Astrocyte of the spinal cord (primary cell): ENCODE measurements at regions not wholly inside any gene's neighbourhood (a gene's known extent, or its start where the extent isn't known, plus 50 kb on each side); places are given as distances from the start of the nearest gene placed in this dataset.
A peak's percentile ranks its signal among the peaks of the same experiment; 100 is the strongest.

Source experiments
- DNase-seq: peaks from one replicate; pipeline ENCODE4 v3.0.0; 2011; ENCODE audit warnings: low read depth, low spot score
- H3K4me3 ChIP-seq: 2 replicates; pipeline ENCODE4 v1.5.1; 2011; ENCODE audit warnings: low read depth, mild to moderate bottlenecking, low read length, moderate library complexity
- in situ Hi-C: cut with HindIII; loops from 2 replicates; pipeline ENCODE4 v1.10.0; 2017; ENCODE audit warnings: low sequenced_read_pairs
- TF ChIP-seq, protein P1 (sequence below): IDR thresholded peaks from 2 replicates; pipeline ENCODE4 v1.5.1; 2012; ENCODE audit warnings: low read depth, mild to moderate bottlenecking, low read length, inconsistent platforms

DNA sequence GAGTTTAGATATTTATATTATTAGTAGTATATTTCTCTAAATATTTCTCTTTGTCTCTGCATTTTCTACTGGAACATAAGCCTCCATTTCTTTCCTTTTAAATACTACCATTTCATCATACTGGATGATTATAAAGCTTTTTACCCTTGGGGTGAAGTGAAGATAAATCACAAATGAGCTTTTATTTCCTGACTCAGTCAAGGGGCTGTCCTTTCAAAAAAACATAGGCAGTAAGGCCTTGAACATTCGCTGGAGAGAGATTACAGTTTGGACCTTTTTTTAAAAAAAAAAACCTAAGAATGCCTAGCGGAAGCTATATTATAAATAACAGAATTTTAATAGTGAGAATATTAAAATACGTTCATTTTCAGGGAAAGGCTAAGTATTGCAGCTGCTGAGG, 268.8 kb upstream of the PCDH9 start:
- TF ChIP-seq, protein P1, sequence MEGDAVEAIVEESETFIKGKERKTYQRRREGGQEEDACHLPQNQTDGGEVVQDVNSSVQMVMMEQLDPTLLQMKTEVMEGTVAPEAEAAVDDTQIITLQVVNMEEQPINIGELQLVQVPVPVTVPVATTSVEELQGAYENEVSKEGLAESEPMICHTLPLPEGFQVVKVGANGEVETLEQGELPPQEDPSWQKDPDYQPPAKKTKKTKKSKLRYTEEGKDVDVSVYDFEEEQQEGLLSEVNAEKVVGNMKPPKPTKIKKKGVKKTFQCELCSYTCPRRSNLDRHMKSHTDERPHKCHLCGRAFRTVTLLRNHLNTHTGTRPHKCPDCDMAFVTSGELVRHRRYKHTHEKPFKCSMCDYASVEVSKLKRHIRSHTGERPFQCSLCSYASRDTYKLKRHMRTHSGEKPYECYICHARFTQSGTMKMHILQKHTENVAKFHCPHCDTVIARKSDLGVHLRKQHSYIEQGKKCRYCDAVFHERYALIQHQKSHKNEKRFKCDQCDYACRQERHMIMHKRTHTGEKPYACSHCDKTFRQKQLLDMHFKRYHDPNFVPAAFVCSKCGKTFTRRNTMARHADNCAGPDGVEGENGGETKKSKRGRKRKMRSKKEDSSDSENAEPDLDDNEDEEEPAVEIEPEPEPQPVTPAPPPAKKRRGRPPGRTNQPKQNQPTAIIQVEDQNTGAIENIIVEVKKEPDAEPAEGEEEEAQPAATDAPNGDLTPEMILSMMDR = no peak
- no peak for DNase-seq
- no peak overlapping the region for H3K4me3 ChIP-seq
- in situ Hi-C loops = no loop called here

DNA sequence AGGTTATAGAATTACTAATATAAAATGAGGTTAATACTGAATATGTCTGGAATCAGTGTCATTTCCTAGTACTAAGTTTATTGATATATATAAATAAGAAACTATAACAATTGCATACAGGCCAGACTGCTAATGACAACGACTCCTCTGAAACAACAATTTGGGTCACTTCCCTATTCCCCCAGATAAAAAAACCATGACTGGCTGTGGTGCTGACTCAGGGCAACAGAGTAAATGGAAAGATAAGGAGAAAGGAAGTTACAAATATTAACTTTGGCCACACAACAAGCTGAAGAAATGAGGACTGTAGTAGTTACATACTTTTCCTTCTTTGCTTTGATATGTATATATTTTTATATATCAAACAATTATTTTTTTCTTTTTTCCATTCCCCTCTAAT, 263.7 kb upstream of the PCDH9 start:
- no peak overlapping the region for H3K4me3 ChIP-seq
- peak; percentile 7 for DNase-seq
- TF ChIP-seq, protein P1 = no peak
- in situ Hi-C loops = no loop called here

DNA sequence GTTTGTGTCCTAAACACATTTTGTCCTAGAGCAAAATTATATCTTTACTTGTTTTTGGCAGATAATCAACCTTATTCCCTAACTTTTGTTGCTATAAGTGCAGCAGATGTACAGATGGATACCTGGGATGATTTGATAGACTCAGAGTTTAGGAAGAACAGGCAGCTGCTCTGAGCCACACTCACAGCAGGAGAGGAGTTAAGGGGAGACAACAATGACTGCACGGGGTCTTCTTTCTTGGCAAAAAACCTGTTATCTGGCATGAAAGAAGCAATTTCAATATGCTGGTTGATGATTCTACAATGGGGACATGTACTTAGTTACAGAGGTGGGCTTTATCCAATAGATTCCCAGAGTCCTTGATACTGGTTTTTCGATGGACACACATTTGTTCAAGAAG, 258.9 kb upstream of the PCDH9 start:
- DNase-seq = no peak
- TF ChIP-seq, protein P1 = no peak
- in situ Hi-C loops = no loop called here
- no peak overlapping the region for H3K4me3 ChIP-seq

DNA sequence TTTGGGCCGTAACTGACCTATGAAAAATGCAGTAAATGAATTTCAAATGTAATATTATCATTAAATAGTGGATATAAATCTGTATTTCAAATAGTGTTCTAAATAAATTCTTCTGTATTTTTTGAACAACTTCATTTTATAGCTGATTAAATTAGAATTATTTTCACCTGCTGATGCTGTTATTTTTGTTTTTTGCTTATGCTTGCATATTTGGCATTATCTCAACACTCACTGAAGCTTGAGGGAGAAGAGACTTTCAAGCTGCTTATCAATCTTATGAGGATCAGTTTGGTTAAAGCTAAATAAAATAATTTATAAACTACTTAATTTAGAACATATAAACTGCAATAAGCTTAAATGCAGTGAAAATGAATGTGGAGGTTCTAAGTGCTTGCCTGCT, 251.3 kb upstream of the PCDH9 start:
- in situ Hi-C loops = no loop called here
- TF ChIP-seq, protein P1 = no peak
- no peak for DNase-seq
- no peak overlapping the region for H3K4me3 ChIP-seq

DNA sequence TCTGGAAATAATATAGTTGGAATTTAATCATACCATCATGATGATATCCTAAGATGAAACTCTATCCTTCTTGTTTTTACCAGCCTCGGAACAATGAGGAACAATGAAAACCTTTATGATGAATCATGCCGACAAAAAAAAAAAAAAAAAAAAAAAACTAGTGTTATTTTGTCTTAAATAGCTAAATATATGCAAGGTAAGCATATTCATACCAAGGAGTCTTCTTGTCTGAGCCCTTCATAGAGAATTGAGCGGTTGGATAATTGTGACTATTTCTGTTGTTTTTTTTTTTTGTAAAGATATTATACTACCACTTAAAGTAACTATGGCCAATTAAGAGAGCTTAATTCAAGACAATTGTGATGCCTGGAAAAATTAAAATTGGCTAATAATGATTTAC, 244.0 kb upstream of the PCDH9 start:
- in situ Hi-C loops = no loop called here
- DNase-seq = no peak
- TF ChIP-seq, protein P1 = no peak
- no peak overlapping the region for H3K4me3 ChIP-seq

DNA sequence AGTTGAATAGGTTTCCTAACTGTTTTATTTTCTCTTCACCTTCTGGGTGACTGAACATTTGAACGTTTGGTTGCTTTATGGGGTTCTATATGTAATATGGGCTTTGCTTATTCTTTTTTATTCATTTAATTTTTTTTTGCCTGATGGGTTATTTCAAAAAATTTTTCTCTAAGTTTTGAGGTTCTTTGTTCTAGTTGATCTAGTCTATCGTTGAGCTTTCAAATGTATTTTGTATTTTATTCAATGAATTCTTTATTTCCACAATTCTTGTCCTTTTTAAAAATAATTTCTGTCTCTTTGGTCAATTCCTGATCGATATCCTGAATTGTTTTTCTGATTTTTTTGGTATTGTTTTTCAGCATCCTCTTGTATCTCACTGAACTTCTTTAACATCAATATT, 239.5 kb upstream of the PCDH9 start:
- TF ChIP-seq, protein P1 = no peak
- in situ Hi-C loops = no loop called here
- no peak for DNase-seq
- no peak overlapping the region for H3K4me3 ChIP-seq

DNA sequence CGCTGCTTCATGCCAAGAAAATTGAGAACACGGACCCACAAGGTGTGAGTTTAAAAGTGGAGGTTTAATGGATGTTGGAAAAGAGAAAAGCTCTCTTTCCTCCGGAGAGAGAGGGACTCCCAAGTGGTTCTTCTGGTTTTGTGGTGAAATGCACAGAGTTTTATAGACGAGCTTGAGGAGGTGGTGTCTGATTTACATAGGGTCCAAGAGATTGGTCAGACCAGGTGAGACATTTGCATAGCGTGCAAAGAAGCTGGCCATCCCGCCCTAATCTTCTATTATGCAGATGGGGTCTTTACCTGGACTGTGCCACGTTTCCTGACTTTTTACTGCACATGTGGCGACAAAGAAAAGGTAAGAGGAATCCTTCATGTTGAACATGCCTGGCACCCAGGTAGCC, 236.4 kb upstream of the PCDH9 start:
- in situ Hi-C loops = no loop called here
- no peak for DNase-seq
- no peak overlapping the region for H3K4me3 ChIP-seq
- TF ChIP-seq, protein P1 = no peak
